Keratinocyte (primary cell): ENCODE measurements at regions not wholly inside any gene's neighbourhood (a gene's known extent, or its start where the extent isn't known, plus 50 kb on each side); places are given as distances from the start of the nearest gene placed in this dataset.

Source experiments
- DNase-seq: peaks from one replicate; pipeline ENCODE4 v3.0.0-alpha.2; 2011; ENCODE audit warnings: low read depth, missing footprints, low spot score
- FAIRE-seq: peaks from 2 replicates; lab custom pipeline; 2011; peaks lifted over from hg19 to GRCh38; lab: Jason Lieb, UNC
- H2AFZ ChIP-seq: 2 replicates; pipeline ENCODE4 v1.6.0; 2012; ENCODE audit warnings: low read length, control low read depth, inconsistent platforms; ENCODE audit not compliant: control insufficient read depth
- H3K27ac ChIP-seq: 2 replicates; pipeline ENCODE4 v1.5.1; 2011; ENCODE audit warnings: low read length; ENCODE audit not compliant: control insufficient read depth, insufficient read depth
- H3K27me3 ChIP-seq: 3 replicates; pipeline ENCODE4 v1.6.0; 2011; ENCODE audit warnings: low read length; ENCODE audit not compliant: control insufficient read depth, insufficient read depth; ENCODE audit errors: extremely low read depth
- H3K36me3 ChIP-seq, 2 experiments: 2 replicates in 1 of 2; 3 replicates in 1 of 2; pipeline ENCODE4 v1.5.1; 2011; ENCODE audit warnings: low read length in 2 of 2, mild to moderate bottlenecking in 1 of 2; ENCODE audit not compliant: control insufficient read depth in 2 of 2, insufficient read depth in 2 of 2; ENCODE audit errors: extremely low read depth in 1 of 2
- H3K4me1 ChIP-seq: 3 replicates; pipeline ENCODE4 v1.5.1; 2011; ENCODE audit warnings: low read length; ENCODE audit not compliant: control insufficient read depth, insufficient read depth; ENCODE audit errors: extremely low read depth
- H3K4me2 ChIP-seq: 3 replicates; pipeline ENCODE4 v1.6.0; 2011; ENCODE audit warnings: low read depth, low read length; ENCODE audit not compliant: control insufficient read depth, insufficient read depth; ENCODE audit errors: extremely low read depth
- H3K4me3 ChIP-seq, 3 experiments: fragments of 200-600 bp in 1 of 3; sonication (generic) in 1 of 3; 2 replicates in 2 of 3; 3 replicates in 1 of 3; pipeline ENCODE4 v1.5.1; 2011 to 2016; ENCODE audit warnings: low read length in 3 of 3, mild to moderate bottlenecking in 3 of 3, control low read depth in 2 of 3, inconsistent platforms in 1 of 3, low read depth in 1 of 3, mixed read lengths in 1 of 3, mixed run types in 1 of 3, moderate library complexity in 1 of 3; ENCODE audit not compliant: control insufficient read depth in 2 of 3, insufficient read depth in 2 of 3; ENCODE audit errors: extremely low read depth in 1 of 3
- H3K79me2 ChIP-seq: 2 replicates; pipeline ENCODE4 v1.6.0; 2012; ENCODE audit warnings: low read length; ENCODE audit not compliant: control insufficient read depth, insufficient read depth
- H3K9ac ChIP-seq: 3 replicates; pipeline ENCODE4 v1.6.0; 2011; ENCODE audit warnings: low read length; ENCODE audit not compliant: control insufficient read depth, insufficient read depth; ENCODE audit errors: extremely low read depth
- H3K9me1 ChIP-seq: 3 replicates; pipeline ENCODE4 v1.6.0; 2011; ENCODE audit warnings: low read length; ENCODE audit not compliant: control insufficient read depth, insufficient read depth; ENCODE audit errors: extremely low read depth
- H3K9me3 ChIP-seq: 2 replicates; pipeline ENCODE4 v1.5.1; 2012; ENCODE audit warnings: low read depth, low read length; ENCODE audit not compliant: control insufficient read depth
- H4K20me1 ChIP-seq: 3 replicates; pipeline ENCODE4 v1.6.0; 2011; ENCODE audit warnings: low read length; ENCODE audit not compliant: control insufficient read depth, insufficient read depth; ENCODE audit errors: extremely low read depth
- CTCF ChIP-seq, 3 experiments: IDR thresholded peaks in 1 of 3; conservative IDR thresholded peaks in 1 of 3; optimal IDR thresholded peaks in 1 of 3; 2 replicates in 2 of 3; 3 replicates in 1 of 3; pipeline versions ENCODE3 to v1.5.1; 2011; ENCODE audit warnings: low read length in 3 of 3, mild to moderate bottlenecking in 3 of 3, moderate library complexity in 2 of 3, control low read depth in 1 of 3, inconsistent platforms in 1 of 3; ENCODE audit not compliant: insufficient read depth in 2 of 3; ENCODE audit errors: extremely low read depth in 1 of 3
- EZH2 ChIP-seq: IDR thresholded peaks from one replicate; pipeline ENCODE4 v1.6.1; 2012; ENCODE audit warnings: inconsistent platforms, mild to moderate bottlenecking, low read length, moderate library complexity
- dilution Hi-C: fragments of 300-500 bp; cut with MboI; formaldehyde crosslinking; loops from one replicate; pipeline ENCODE4 v1.7.0; 2020; ENCODE audit warnings: low sequenced_read_pairs; ENCODE audit not compliant: extremely low pct_ligation_motif_present

DNA sequence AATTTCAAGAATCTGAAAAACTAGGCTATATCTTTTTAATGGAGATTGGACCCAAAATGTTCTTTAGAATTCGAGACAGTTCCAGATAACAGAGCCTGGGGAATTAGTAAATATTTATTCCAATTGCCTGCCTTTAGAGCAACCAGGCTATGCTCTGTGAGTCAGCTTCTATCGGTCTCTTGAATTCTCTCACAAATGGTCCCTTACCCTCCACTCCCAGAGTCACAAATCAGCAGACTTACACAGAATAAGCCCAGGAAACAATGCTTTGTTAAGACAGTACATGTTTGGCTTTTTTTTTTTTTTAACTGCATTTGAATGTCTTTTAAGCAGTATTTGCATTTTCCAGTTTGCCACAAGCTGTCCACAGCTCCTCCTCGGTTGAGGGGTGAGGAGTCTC is 460.7 kb upstream of the CBLB start:
- FAIRE-seq (no peak), DNase-seq (no peak)
- H3K79me2 ChIP-seq, result no peaks in the 10 kb centered on the region
- no peak overlapping the region for H3K27ac ChIP-seq
- no peaks in the 10 kb centered on the region for H3K9me1 ChIP-seq
- H3K4me3 ChIP-seq, result no peak overlapping the region
- no peaks in the 10 kb centered on the region for H3K9me3 ChIP-seq
- H3K4me1 ChIP-seq, result peaks cover 5% of the 10 kb centered on the region
- no peaks in the 10 kb centered on the region for H3K36me3 ChIP-seq
- no peak overlapping the region for H2AFZ ChIP-seq
- dilution Hi-C loops, result no loop called here
- no peaks in the 10 kb centered on the region for H3K27me3 ChIP-seq
- TF ChIP-seq EZH2, result no peak
- TF ChIP-seq CTCF (optimal IDR thresholded peaks at IDR 0.05 in 1 of 3, IDR thresholded peaks at IDR 0.05 in 1 of 3, conservative IDR thresholded peaks at IDR 0.05 in 1 of 3; ENCODE audit: extremely low read depth in 1 of 3, insufficient read depth in 2 of 3, low read length in 3 of 3), result no peak
- H3K9ac ChIP-seq, result no peak overlapping the region
- no peaks in the 10 kb centered on the region for H4K20me1 ChIP-seq
- no peak overlapping the region for H3K4me2 ChIP-seq

DNA sequence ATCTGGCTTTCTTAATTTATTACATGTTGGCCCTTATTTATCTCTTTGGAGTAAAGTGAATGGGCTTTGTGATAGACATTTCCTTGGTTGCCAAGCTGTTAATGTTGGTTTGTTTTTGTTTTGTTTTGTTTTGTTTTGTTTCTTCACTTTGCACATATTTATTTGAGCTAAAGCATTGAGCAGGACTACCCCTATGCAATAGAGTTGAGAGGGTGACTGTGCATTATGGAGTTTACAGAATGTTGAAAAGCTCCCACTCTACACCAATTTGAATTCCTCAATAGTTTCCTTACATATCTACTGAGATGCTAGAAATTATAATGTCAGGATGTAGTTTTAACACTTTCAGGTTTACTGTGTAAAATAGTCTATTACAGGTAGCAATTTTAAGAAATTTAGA is 462.8 kb upstream of the CBLB start:
- Histone ChIP-seq H2AFZ (no peak overlapping the region), H3K9me1 (no peaks in the 10 kb centered on the region), H3K4me1 (peaks cover 5% of the 10 kb centered on the region), H3K4me2 (no peak overlapping the region), H3K9me3 (no peaks in the 10 kb centered on the region), H3K27me3 (no peaks in the 10 kb centered on the region), H3K36me3 (no peaks in the 10 kb centered on the region), H4K20me1 (no peaks in the 10 kb centered on the region), H3K27ac (no peak overlapping the region), H3K4me3 (no peak overlapping the region), H3K9ac (no peak overlapping the region), H3K79me2 (no peaks in the 10 kb centered on the region)
- dilution Hi-C loops, result no loop called here
- FAIRE-seq (no peak), DNase-seq (no peak)
- no peak for TF ChIP-seq CTCF (optimal IDR thresholded peaks at IDR 0.05 in 1 of 3, IDR thresholded peaks at IDR 0.05 in 1 of 3, conservative IDR thresholded peaks at IDR 0.05 in 1 of 3; ENCODE audit: extremely low read depth in 1 of 3, insufficient read depth in 2 of 3, low read length in 3 of 3)
- no peak for TF ChIP-seq EZH2
